K562 (cell line): ENCODE measurements at regions not wholly inside any gene's neighbourhood (a gene's known extent, or its start where the extent isn't known, plus 50 kb on each side); places are given as distances from the start of the nearest gene placed in this dataset.

ENCODE experiments used
- ARID3A ChIP-seq: IDR thresholded peaks from 2 replicates; pipeline ENCODE4 v1.6.1; 2012; ENCODE audit warnings: low read depth, low read length, improper control_type of control experiment, borderline replicate concordance
- CHAMP1 ChIP-seq: fragments of 450-650 bp; IDR thresholded peaks from 2 replicates; pipeline ENCODE4 v1.6.1; 2016; ENCODE audit warnings: mild to moderate bottlenecking
- CXXC5 ChIP-seq: fragments of 250-450 bp; sonication (Bioruptor Pico); IDR thresholded peaks from 2 replicates; pipeline ENCODE4 v1.8.0; 2022; ENCODE audit warnings: inconsistent platforms, mild to moderate bottlenecking, moderate library complexity
- EGR1 ChIP-seq: fragments of 450-650 bp; conservative IDR thresholded peaks from 2 replicates; pipeline ENCODE4 v1.6.1; 2017; ENCODE audit warnings: mild to moderate bottlenecking
- FIP1L1 ChIP-seq: fragments of 200-400 bp; formaldehyde crosslinking; IDR thresholded peaks from 2 replicates; pipeline ENCODE4 v1.6.1; 2018; ENCODE audit warnings: mild to moderate bottlenecking, low read depth, low read length; ENCODE audit not compliant: poor library complexity, severe bottlenecking
- MYNN ChIP-seq, 2 experiments: sonication (generic); formaldehyde crosslinking in 1 of 2; IDR thresholded peaks; 2 replicates each; pipeline versions ENCODE4 v1.5.0 to v1.6.1; 2016 to 2020; ENCODE audit warnings: antibody characterized with exemption in 1 of 2, missing genetic modification reagents in 1 of 2
- PML ChIP-seq: IDR thresholded peaks from 2 replicates; pipeline ENCODE4 v1.6.1; 2012; ENCODE audit warnings: low read length, inconsistent platforms
- SIN3B ChIP-seq: fragments of 450-650 bp; IDR thresholded peaks from 2 replicates; pipeline ENCODE4 v1.6.1; 2017; ENCODE audit warnings: low read depth, mild to moderate bottlenecking, moderate library complexity
- ZBTB40 ChIP-seq, 2 experiments: fragments of 450-650 bp in 1 of 2; sonication (generic) in 1 of 2; formaldehyde crosslinking in 1 of 2; IDR thresholded peaks; 2 replicates each; pipeline versions ENCODE4 v1.7.1 to v1.9.0; 2016 to 2022; ENCODE audit warnings: inconsistent platforms in 1 of 2, mild to moderate bottlenecking in 1 of 2, missing genetic modification reagents in 1 of 2

- TF ChIP-seq ARID3A (no peak), CXXC5 (CRISPR knock-in tag) (no peak), FIP1L1 (no peak), PML (no peak), ZBTB40 (IDR thresholded peaks at IDR 0.05) (no peak), ZBTB40 (CRISPR knock-in tag; IDR thresholded peaks at IDR 0.05) (no peak), EGR1 (no peak), CHAMP1 (no peak), MYNN (IDR thresholded peaks at IDR 0.05) (no peak), MYNN (CRISPR knock-in tag; IDR thresholded peaks at IDR 0.05) (no peak), SIN3B (no peak)
These were observed 158.2 kb upstream of the NOCT start (continued) for GRCh38 chr4:138857416-138857815.
